Activated naive CD8-positive, alpha-beta T cell treated with anti-CD3 and anti-CD28 coated beads, Interleukin-2, amount 50 U/mL, for 16 hours (primary cell): ENCODE measurements at regions not wholly inside any gene's neighbourhood (a gene's known extent, or its start where the extent isn't known, plus 50 kb on each side); places are given as distances from the start of the nearest gene placed in this dataset.
A peak's percentile ranks its signal among the peaks of the same experiment; 100 is the strongest.
"Not testable (repeated sequence)": the region's sequence is repeated elsewhere in the genome, so short reads cannot be mapped to it uniquely, and the experiment has no call there.

Experiments used
- DNase-seq: peaks from one replicate; pipeline ENCODE4 v3.0.0-alpha.2; 2020; ENCODE audit warnings: low read depth, low spot score

DNA sequence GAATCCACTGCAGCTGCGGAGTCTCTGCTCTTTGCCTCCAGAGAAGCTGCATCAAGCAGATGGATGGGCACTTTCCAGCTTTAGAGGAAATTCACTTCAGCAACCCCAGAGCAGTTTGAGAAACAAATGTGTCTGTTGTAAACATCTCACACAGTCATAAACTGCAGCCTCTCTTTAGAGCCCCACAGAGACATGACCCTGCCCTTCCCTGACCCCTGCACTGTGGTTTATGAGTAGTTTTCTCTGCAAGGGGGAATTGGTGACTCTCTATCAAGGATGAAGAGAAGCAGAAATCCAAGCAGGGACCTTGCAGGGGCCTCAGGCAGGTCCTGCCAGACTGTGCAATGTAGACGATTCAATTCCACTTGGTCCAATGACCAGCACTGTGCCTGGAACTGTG lies 160.2 kb downstream of the SH2D4B start:
- no peak for DNase-seq

DNA sequence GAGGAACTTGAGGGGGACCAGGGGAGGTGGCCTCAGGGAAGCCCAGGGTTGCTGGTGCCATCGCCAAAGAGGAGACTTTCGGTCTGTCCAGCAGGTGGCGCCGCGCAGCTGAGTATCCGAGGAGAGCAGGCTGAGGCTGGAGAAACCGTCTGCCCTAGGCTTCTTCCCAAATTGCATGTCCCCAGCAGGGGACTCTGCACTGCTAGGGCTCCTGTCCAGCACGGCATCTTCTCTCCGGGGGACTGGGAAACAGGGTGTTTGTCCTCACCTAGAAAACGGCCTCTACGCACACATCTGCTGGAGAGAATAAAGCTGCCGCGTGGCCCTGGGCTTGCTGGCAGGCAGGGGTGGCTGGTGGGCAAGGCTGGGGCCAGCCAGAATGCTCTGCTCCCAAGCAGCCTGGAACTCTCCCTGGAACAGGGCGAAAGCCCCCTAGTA lies 161.9 kb downstream of the SH2D4B start:
- DNase-seq: peak; percentile 41

DNA sequence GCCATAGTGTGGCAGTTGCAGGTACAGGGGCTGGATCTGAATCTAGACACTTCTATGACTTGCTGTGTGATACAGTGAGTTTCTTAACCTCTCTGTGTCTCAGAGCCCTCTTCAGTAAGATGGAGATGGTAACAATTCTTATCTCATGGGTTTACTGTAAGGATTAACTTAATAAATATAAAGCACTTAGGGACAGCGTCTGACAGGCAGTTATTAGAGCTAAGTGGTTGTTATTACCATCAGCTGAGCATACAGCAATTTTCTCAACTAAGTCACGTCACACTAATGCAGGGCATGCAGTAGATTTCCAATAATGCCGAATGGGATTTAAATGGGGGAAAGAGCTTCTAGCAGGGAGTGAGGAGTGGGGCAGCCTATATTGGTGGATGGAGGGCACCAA lies 162.6 kb downstream of the SH2D4B start:
- no peak for DNase-seq

DNA sequence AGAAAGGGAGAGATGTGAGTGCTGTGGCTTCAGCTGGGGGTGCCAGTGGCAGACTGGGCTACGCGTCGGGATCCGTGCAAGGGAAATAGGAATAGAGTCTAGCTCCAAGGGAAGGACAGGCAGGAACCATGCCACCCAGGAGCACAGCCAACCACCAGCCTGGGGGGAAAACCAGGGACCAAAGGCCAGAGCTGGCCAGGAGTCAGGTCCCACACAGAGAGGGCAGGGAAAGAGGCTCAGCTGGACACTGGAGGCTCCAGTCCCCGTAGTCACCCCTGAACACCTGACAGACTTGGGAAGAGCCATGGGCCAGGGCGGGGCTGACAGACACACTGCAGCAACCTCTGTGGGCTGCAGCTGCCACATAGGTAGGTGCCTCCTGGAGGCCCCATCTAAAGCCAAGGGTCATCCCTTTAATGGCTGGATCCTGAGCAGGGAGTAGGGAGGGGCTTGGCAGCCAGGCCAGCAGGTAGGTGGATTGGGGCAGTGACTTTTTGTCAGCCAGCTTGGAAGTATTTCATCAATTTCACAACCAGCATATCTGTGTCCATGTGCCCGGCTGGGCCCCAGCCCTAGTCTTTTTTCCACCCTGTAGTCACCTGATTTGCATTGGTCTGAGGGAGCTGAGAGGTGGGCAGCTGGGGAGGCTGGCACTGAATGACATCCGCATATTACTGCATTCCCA lies 163.2 kb downstream of the SH2D4B start:
- no peak for DNase-seq

DNA sequence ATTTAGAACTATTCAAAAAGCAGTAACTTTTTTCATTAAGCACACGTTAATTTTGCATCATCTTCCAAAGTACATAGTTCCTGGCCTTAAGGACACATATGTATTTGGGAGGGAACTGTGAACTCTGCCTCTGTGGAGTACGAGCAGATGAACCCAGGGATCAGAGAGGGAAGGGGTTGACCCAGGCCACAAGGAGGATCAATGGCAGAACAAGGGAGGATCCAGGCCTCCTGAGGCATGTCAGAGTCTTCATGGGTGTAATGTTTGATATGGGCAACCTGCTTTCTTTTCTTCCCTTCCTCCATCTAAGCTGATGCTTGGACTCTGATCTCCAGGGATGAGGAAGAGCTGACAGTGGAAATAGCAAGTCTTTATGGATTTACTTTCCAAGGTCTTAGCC lies 164.0 kb downstream of the SH2D4B start:
- no peak for DNase-seq

DNA sequence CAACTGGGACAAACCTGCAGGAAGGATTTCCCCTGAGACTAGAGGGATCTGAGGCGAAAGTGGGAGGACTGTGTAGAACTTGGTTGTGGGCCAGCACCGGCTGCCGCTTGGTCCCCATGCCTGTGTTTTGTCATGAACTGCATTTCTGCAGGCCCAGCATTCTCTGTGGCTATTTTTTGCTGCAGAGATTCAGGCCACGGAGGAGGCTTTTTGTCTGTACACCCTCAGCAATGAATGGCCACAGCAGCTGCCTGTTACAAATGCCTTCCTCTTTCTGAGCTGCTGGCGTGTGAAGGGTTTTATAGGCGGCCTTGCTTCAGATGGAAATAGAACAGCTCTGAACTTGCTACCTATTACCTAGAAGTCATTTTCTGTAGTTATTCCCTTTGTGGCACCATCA lies 164.4 kb downstream of the SH2D4B start:
- DNase-seq: no peak

DNA sequence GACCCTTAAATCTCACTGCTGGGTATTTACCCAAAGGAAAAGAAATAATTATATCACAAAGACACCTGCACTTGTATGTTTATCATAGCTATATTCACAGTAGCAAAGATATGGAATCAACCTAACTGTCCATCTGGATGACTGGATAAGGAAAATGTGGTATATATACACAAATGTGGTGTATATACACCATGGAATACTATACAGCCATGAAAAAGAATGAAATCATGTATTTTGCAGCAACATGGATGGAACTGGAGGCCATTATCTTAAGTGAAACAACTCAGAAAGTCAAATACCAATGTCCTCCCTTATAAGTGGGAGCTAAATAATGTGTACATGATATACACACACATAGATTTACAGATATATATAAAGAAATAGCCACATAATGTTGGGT lies 168.2 kb downstream of the SH2D4B start:
- DNase-seq: no peak

DNA sequence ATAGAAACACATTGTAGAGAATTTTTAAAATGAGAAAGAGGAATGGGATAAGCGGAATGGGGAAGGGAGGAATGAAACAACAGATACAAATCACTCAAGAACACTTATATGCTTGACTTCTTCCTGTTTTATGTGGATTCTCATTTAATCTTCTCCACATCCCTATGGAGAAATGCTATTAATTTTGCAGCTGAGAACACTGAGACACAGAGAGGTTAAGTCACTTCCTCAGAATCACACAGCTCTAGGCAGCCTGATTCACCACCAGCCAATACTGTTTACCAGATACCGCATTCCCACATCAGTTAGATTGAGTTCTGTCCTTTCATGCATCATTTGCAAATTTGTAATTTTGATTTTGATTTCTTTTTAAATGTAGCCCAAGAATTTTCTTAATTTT lies 170.5 kb downstream of the SH2D4B start:
- no peak for DNase-seq

DNA sequence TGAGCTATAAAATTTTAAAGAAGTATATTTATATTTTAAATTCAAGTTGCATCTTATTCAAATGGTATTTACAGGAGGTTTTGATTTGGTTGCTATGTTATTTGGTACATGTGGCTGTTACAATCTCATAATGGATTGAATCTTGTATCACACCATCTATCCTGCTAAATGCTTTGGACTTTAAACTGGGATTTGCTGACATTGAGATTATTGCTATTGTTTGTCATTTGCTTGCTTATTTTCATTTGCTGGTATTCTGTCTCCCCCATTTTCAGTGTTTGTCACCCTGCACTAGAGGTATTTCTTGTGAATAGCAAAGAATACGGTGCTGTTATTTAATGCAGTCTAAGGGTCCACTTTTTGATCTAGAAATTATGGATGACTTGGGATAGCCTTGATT lies 171.1 kb downstream of the SH2D4B start:
- DNase-seq: no peak

DNA sequence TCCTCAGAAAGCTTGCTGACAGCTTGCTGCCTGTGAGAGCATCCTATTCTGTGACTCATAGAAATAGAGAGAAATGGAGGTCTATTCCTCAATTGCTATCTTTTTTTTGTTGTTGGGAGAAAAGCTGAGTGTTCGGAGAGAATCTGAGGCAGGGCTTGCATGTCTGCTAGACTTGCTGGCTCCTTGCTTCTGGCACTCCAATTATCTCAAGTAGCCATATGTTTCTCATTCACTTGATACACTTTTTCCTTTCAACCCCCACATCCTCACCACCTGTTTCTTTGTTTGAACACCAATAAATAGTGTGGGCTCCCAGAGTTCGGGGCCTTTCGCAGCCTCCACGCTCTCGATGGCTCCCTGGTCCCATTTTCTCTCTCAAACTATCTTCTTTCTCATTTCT lies 172.2 kb downstream of the SH2D4B start:
- no peak for DNase-seq

DNA sequence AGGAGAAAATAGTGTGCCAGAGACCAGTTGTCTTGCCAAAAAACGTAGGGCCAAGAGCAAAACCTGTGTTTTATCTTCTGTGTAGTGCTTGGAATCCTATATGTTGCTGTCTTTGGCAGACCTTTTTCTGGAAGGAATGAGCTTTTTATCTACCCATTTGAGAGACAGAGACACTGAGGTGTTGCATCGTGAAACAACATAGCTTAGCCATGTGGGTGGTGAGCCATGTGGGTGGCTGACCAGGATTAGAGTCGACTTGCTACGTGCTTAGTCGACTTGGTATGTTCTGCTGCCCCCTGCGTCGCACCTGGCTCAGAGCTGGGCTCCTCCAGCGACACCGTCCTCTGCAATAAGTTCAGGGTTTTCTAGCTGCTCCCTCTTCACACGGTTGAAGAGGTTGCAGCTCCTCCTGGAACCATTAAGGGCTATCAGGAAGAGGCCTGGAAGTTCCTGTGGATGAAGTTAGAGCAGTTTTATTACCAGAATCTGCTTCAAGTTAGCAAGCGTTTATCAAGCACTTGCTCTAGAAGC lies 175.8 kb downstream of the SH2D4B start:
- no peak for DNase-seq

DNA sequence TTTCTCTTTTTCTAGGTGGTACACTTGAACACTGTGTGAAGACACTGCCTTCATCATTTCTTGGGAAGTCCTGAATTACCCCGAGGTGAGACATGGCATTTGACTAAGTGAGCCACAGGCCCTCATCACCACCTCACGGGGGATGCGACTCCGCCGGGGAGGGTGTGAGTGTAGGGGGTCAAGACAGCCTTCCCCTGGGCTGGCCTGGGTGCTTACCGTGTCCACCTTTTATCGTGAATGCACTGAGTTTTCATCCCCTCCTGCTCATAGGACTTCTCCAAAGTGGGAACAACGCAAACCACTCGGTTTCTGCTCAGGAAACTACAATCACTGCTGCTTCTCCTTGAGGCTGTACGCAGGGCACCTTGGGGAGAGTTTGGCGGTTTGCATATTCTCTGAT lies 176.9 kb downstream of the SH2D4B start:
- no peak for DNase-seq

DNA sequence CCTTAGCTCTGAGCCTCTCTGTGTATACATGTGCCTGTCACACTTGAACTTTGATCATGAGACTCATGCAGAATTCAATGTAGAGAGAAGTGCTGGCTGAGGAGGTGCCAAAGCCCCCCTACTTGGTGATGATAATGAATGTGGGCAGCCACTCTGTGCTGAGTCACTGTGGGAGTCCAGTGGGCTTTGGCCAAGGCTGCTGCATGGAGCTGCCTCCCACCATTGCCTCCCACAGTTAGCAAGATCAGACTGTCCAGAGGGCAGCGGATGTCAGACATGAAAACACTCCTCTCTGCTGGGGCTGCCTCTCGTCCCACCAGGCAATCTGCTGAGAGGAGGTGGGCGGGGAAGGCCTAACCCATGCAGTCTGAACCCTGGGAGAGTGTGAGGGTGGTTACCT lies 180.3 kb downstream of the SH2D4B start:
- no peak for DNase-seq

DNA sequence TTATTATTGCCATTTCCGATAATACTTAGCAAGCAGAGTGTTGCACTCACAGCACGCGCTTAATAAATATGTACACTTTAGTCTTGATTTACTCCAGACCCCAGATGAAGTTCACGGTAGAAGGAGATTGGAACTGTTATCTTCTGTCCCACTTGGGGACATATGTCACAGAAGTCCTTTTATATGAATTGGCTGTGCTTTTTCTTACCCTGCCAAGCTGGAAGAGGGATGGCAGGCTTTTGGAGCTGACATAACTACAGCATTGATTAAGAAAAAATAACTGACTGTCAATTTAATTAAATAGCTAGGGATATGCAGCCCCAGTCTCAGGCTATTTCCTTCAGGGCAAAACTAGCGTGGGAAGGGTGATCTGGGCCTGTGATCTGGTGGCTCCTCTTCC lies 182.2 kb downstream of the SH2D4B start:
- no peak for DNase-seq

DNA sequence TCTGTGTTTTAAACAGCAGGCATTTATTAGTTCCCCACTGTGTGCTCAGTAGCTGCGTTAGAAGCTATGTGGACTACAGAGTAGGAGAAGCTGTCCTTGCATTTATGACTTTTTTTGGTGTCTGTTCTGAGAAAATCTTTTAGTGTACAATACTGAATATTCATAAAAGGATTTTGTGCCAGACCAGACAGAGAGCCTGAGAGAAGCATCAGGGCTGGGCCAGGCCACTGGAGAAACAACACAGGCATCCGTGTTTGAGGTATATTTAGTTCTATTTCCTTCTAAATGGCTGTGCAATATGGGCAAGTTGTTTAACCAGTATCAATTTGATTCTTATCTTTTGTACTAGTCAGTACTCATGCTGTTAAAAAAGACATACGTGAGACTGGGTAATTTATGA lies 182.8 kb downstream of the SH2D4B start:
- DNase-seq: no peak

DNA sequence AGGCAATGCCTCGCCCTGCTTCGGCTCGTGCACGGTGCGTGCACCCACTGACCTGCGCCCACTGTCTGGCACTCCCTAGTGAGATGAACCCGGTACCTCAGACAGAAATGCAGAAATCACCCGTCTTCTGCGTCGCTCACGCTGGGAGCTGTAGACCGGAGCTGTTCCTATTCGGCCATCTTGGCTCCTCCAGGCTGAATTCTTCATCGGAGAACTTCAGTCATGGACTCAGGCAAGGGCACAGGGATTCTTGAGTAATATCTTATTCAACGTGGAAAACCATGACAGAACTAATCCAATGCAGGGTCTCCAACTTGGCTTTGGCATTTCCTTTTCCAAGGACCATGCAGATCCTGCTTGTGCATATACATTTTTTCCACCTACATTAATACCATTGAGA lies 190.7 kb downstream of the SH2D4B start:
- DNase-seq: not testable (repeated sequence)

DNA sequence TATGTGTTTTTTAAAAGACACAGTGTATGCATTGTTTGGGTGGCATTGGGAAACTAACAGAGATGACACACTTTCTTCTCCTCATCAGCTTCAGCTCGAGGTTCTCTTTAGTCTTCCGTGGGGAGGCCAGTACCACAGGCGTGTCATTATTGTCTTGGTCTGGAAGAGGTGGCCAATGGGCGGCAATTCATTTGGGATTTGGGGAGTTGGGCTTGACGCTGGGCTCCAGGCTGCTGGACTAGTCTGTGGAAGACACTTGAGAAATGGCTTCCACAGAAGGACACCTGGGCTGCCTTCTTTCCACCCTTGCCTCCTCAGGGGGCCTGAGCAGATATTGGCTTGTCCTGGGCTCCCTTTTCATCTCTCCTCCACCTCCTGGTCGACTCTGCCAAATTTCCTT lies 192.2 kb downstream of the SH2D4B start:
- DNase-seq: no peak

DNA sequence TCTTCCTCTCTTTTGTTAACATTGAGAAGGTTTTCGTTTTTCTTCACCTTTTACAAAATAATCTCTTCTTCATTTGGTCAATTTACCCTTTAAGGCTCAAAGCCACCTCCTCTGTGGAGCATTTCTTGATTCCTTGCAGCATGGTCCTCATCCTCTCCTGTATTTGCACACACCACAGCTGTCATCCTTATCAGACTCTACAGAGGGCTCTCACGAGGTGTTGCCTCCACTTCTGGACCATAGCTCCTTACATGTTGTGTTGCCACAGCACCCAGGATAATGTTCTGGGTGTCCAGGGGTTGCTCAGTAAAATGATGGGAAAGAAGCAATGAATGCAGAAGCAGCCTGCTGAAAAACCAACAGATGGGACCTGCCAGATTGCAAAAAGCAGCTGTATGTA lies 192.8 kb downstream of the SH2D4B start:
- DNase-seq: no peak

DNA sequence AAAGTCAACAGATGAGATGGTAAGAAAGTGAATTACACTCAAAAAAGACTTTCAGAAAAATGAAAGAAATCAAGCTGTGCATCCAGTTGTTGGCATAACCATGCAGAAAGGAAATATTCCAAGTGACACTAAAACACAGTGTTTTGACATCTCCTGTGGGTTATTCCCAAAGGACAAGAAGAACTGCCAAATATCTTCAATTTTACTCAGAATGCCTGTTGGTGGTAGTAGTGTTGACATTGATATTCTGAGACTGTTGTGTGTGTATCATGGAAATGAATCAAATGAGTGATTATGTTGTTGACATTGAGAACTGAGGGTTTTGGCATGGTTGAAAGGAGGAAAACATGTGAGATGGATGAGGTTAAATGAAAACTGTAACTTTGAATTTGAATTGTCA lies 196.9 kb downstream of the SH2D4B start:
- DNase-seq: no peak

DNA sequence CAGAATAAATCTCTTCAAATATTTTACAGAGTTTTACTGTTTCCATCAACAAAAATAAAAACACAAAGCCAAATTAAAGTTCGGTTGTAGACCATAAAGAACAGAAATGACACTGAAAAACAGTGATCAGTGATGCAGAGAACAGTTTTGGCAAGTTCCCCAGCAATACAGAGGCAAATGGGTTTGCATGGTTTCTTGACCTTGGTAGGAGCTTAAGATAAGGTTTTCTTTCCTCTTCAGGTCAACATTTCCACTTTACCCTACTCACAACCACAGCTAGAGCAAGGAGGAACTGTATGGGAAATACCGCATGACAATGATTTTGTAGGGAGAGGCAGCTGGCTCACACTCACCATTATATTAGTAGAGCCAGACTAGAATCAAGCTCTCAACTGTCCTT lies 199.5 kb downstream of the SH2D4B start:
- no peak for DNase-seq

DNA sequence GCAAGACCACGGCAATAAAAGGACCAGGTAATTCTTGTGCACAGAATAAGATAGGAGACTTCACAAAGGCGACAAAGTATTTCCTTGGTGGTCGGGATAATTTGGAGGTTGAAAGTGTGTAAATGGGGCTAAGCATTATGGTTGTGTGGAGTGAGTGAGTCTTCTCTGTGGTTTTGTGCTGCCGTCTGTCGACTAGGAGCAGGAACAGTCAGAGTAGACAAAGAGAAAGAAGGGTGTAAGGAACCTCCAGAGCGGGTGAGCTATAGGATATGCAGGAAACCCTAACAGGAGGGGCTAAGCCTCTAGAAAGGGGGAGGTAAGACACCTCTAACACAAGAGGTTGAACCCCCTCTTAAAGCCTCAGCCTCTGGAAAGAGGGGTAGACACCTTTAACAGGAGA lies 201.6 kb downstream of the SH2D4B start:
- no peak for DNase-seq

DNA sequence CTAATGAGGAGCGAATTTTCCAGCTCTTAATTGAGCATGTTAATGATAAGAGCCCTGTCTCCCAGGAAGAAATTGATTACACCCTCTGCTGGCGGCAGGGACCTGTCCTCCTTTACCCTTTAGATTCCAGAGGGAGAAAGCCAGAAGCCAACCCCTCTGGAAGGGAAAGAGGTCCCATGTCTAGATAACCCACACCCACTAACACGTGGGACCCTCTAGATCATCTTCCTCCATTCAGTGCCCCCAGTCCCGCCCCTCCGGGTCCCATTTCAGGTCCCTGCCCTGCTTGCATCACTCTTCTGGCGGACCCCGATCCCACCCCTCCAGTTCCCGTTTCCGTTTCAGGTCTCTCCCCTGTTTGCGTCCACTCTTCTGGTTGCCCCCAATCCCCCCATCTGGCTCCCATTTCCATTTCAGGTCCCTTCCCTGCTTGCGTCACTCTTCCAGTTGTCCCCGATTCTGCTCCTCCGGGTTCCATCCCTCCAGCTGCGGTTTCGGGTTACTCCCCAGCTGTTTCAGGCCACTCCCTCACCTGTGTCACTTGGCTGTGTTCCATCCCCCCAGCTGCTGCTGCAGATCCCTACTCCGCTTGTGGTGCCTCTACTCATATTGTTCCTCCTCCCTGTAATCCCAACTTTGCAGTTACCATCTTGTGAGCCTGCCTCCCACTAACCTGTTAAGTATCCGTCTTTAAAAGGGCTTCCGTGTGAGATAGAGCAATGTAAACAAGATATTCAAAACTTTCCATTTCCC lies 202.4 kb downstream of the SH2D4B start:
- no peak for DNase-seq

DNA sequence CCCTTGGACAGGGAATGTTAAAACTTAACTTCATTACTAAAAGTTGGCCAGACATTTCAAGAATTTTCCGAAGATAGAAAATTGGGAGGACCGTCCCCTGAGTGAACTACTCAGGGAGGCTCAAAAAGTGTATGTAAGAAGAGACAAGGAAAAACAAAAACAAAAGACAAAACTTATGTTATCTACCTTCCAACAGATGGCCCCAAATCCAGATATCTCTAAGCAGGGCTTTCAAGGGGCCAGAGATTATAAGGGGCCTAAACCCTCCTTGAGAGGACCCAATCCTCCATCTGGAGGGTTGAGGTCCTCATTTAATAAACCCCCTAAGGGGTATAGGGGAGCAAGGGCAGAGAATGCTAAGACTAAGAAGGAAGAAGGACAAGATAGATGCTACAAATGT lies 203.6 kb downstream of the SH2D4B start:
- DNase-seq: no peak
